ENCODE measurements at regions not wholly inside any gene's neighbourhood (a gene's known extent, or its start where the extent isn't known, plus 50 kb on each side); places are given as distances from the start of the nearest gene placed in this dataset.

- Histone ChIP-seq H2AFZ (ENCODE audit: low read length) (no peak overlapping the region), H3K4ac (replicated peaks; ENCODE audit: insufficient read length, low read depth, low read length) (no peak overlapping the region), H3K36me3 (ENCODE audit: control insufficient read depth in 2 of 4, insufficient read depth in 4 of 4, low read length in 3 of 4) (no peaks in the 10 kb centered on the region), H2BK15ac (ENCODE audit: low read length) (no peak overlapping the region), H2BK5ac (ENCODE audit: low read depth, low read length) (no peak overlapping the region), H3K18ac (ENCODE audit: extremely low read depth, low read length) (no peak overlapping the region), H2BK120ac (replicated peaks; ENCODE audit: low read depth, low read length) (no peak overlapping the region), H3K9ac (replicated peaks in 1 of 4; ENCODE audit: extremely low read depth in 1 of 4, low read depth in 3 of 4, low read length in 3 of 4) (no peak overlapping the region), H3K79me2 (ENCODE audit: control insufficient read depth in 1 of 2, insufficient read depth in 2 of 2, low read length in 2 of 2) (no peaks in the 10 kb centered on the region), H3K23me2 (ENCODE audit: low read depth, low read length) (no peaks in the 10 kb centered on the region), H4K8ac (ENCODE audit: extremely low read depth, insufficient read depth, low read length) (no peak overlapping the region), H4K20me1 (replicated peaks in 1 of 2; ENCODE audit: control insufficient read depth in 1 of 2, insufficient read depth in 2 of 2, low read length in 2 of 2) (no peaks in the 10 kb centered on the region), H2BK20ac (ENCODE audit: low read length) (no peak overlapping the region), H3K14ac (ENCODE audit: insufficient read length) (no peak overlapping the region), H4K91ac (replicated peaks; ENCODE audit: insufficient read length, low read length) (no peak overlapping the region), H3K4me2 (ENCODE audit: insufficient read depth in 1 of 2, low read depth in 2 of 2, low read length in 2 of 2) (no peak overlapping the region), H3K9me3 (ENCODE audit: insufficient read depth in 2 of 2, low read depth in 1 of 2, low read length in 1 of 2) (no peaks in the 10 kb centered on the region), H3K79me1 (ENCODE audit: low read depth, low read length) (no peaks in the 10 kb centered on the region), H3K56ac (replicated peaks; ENCODE audit: insufficient read length, low read depth, low read length) (no peak overlapping the region), H3K27me3 (replicated peaks in 1 of 4; ENCODE audit: control insufficient read depth in 3 of 4, extremely low read depth in 1 of 4, insufficient read depth in 3 of 4, low read length in 3 of 4) (no peaks in the 10 kb centered on the region), H3K4me1 (replicated peaks in 1 of 4; ENCODE audit: control insufficient read depth in 3 of 4, insufficient read depth in 4 of 4, low read length in 3 of 4) (no peaks in the 10 kb centered on the region), H2BK12ac (ENCODE audit: low read depth, low read length) (no peak overlapping the region), H3K27ac (ENCODE audit: low read depth, low read length) (no peak overlapping the region), H2AK5ac (ENCODE audit: low read depth, low read length) (no peak overlapping the region), H3K23ac (ENCODE audit: insufficient read length) (no peak overlapping the region), H4K5ac (ENCODE audit: insufficient read length, low read depth, low read length) (no peak overlapping the region), H3K4me3 (ENCODE audit: extremely low read depth in 1 of 4, insufficient read depth in 2 of 4, low read depth in 3 of 4, low read length in 4 of 4) (no peak overlapping the region)
- ChIA-PET CTCF (ENCODE audit: partially characterized antibody) (interaction anchor here (0.5 to 1.4 kb wide), 5 partner anchors 82 to 505 kb away, joined by 3 to 4 read pairs (median 3); no protein-coding TSS in a partner anchor), POLR2A (ENCODE audit: partially characterized antibody) (no interaction called here)
- no peak for TF ChIP-seq CHD1 (IDR thresholded peaks at IDR 0.05; ENCODE audit: low read depth, low read length)
- TF ChIP-seq TAF7 (optimal IDR thresholded peaks at IDR 0.05; ENCODE audit: borderline replicate concordance, low read depth, low read length): no peak
- TF ChIP-seq CBX5 (IDR thresholded peaks at IDR 0.05; ENCODE audit: low read depth, low read length): no peak
- no peak for TF ChIP-seq KDM5A (IDR thresholded peaks at IDR 0.05; ENCODE audit: low read length)
- no peak for TF ChIP-seq TBP (IDR thresholded peaks at IDR 0.05; ENCODE audit: low read depth, low read length)
- TF ChIP-seq SAP30 (IDR thresholded peaks at IDR 0.05; ENCODE audit: insufficient read depth, insufficient replicate concordance, low read length): no peak
- DNase-seq (ENCODE audit: low read depth in 1 of 2, low spot score in 2 of 2) (no peak), FAIRE-seq (no peak)
- 90% methylated on average over 1 of the region's 1 CpG; no CpG with 5 or more reads in 1 of the 2 experiments for WGBS, 2 experiments (ENCODE audit: extremely low coverage in 1 of 2, insufficient coverage in 1 of 2, insufficient read length in 1 of 2, insufficient replicate concordance in 2 of 2, low coverage in 1 of 2, low lambda C conversion rate in 2 of 2, missing lambda C conversion rate in 1 of 2)
Measured at GRCh38 chr4:164616961-164617360, 137.0 kb upstream of the SMIM31 start.

Measured in H1 (cell line).